T-helper 17 cell (primary cell): ENCODE measurements at regions not wholly inside any gene's neighbourhood (a gene's known extent, or its start where the extent isn't known, plus 50 kb on each side); places are given as distances from the start of the nearest gene placed in this dataset.

ENCODE experiments used
- ATAC-seq: fragments of 150-1000 bp; cut with Tn5 transposase; 2 replicates; pipeline ENCODE4 v1.10.0; 2021; ENCODE audit warnings: mild to moderate bottlenecking, moderate library complexity
- DNase-seq, 3 donors: peaks; one replicate each; pipeline versions ENCODE4 v3.0.0 to v3.0.0-alpha.2; 2020 to 2021
- H3K9me3 ChIP-seq: one replicate; pipeline ENCODE4 v1.7.0; 2013; ENCODE audit warnings: low read length, mild to moderate bottlenecking; ENCODE audit not compliant: control insufficient read depth, poor library complexity, severe bottlenecking
- H3K27ac Mint-ChIP-seq: one replicate; pipeline ENCODE4 v1.8.0; 2022; ENCODE audit warnings: mild to moderate bottlenecking, moderate library complexity, mixed read lengths
- H3K27me3 Mint-ChIP-seq: one replicate; pipeline ENCODE4 v1.8.0; 2022; ENCODE audit warnings: mixed read lengths
- H3K36me3 Mint-ChIP-seq: one replicate; pipeline ENCODE4 v1.8.0; 2022; ENCODE audit warnings: low read depth, mixed read lengths
- H3K4me1 Mint-ChIP-seq: one replicate; pipeline ENCODE4 v1.8.0; 2022; ENCODE audit warnings: mild to moderate bottlenecking, mixed read lengths
- H3K4me3 Mint-ChIP-seq: one replicate; pipeline ENCODE4 v1.8.0; 2022; ENCODE audit warnings: mild to moderate bottlenecking, moderate library complexity, mixed read lengths

GRCh38 chr1:204736836-204737235 is 51.3 kb upstream of the LRRN2 start:
- H3K27me3 Mint-ChIP-seq: peaks cover 54% of the 10 kb centered on the region
- peaks cover 3% of the 10 kb centered on the region for H3K36me3 Mint-ChIP-seq
- H3K4me3 Mint-ChIP-seq: no peak overlapping the region
- DNase-seq (no peak), ATAC-seq (no peak)
- H3K27ac Mint-ChIP-seq: no peak overlapping the region
- H3K9me3 ChIP-seq: peaks cover 6% of the 10 kb centered on the region
- no peaks in the 10 kb centered on the region for H3K4me1 Mint-ChIP-seq

GRCh38 chr1:204738506-204738905 is 53.0 kb upstream of the LRRN2 start:
- no peak for ATAC-seq
- Mint-ChIP-seq H3K4me3 (no peak overlapping the region), H3K27me3 (peaks cover 56% of the 10 kb centered on the region), H3K4me1 (no peaks in the 10 kb centered on the region), H3K27ac (no peak overlapping the region), H3K36me3 (peaks cover 5% of the 10 kb centered on the region)
- no peak for DNase-seq
- H3K9me3 ChIP-seq: peaks cover 6% of the 10 kb centered on the region

- DNase-seq (no peak), ATAC-seq (no peak)
- Mint-ChIP-seq H3K4me3 (no peak overlapping the region), H3K36me3 (peaks cover 9% of the 10 kb centered on the region), H3K27ac (no peak overlapping the region), H3K27me3 (peaks cover 58% of the 10 kb centered on the region), H3K4me1 (no peaks in the 10 kb centered on the region)
- H3K9me3 ChIP-seq: peaks cover 6% of the 10 kb centered on the region
These were observed 54.8 kb upstream of the LRRN2 start for GRCh38 chr1:204740354-204740753.

- H3K4me3 Mint-ChIP-seq: no peak overlapping the region
- no peak for DNase-seq
- H3K4me1 Mint-ChIP-seq: no peaks in the 10 kb centered on the region
- ATAC-seq: no peak
- H3K27ac Mint-ChIP-seq: no peak overlapping the region
- peaks cover 10% of the 10 kb centered on the region for H3K36me3 Mint-ChIP-seq
- peaks cover 54% of the 10 kb centered on the region for H3K27me3 Mint-ChIP-seq
- H3K9me3 ChIP-seq: peaks cover 6% of the 10 kb centered on the region
These were observed 55.9 kb upstream of the LRRN2 start for GRCh38 chr1:204741440-204741839.

- DNase-seq (no peak), ATAC-seq (no peak)
- no peak overlapping the region for H3K27ac Mint-ChIP-seq
- H3K4me1 Mint-ChIP-seq: peaks cover 4% of the 10 kb centered on the region
- peaks cover 7% of the 10 kb centered on the region for H3K36me3 Mint-ChIP-seq
- peaks cover 54% of the 10 kb centered on the region for H3K27me3 Mint-ChIP-seq
- H3K9me3 ChIP-seq: peaks cover 6% of the 10 kb centered on the region
- no peak overlapping the region for H3K4me3 Mint-ChIP-seq
These were observed 57.2 kb upstream of the LRRN2 start for GRCh38 chr1:204742676-204743251.

GRCh38 chr1:204744107-204744779 is 58.7 kb upstream of the LRRN2 start:
- H3K9me3 ChIP-seq: no peaks in the 10 kb centered on the region
- ATAC-seq: no peak
- no peak overlapping the region for H3K27ac Mint-ChIP-seq
- peaks cover 54% of the 10 kb centered on the region for H3K27me3 Mint-ChIP-seq
- peaks cover 4% of the 10 kb centered on the region for H3K4me1 Mint-ChIP-seq
- no peak overlapping the region for H3K4me3 Mint-ChIP-seq
- H3K36me3 Mint-ChIP-seq: peaks cover 7% of the 10 kb centered on the region
- DNase-seq: no peak

GRCh38 chr1:204746838-204747442 is 61.4 kb upstream of the LRRN2 start:
- Mint-ChIP-seq H3K27me3 (peaks cover 40% of the 10 kb centered on the region), H3K36me3 (peaks cover 7% of the 10 kb centered on the region), H3K4me3 (no peak overlapping the region), H3K27ac (no peak overlapping the region), H3K4me1 (peaks cover 4% of the 10 kb centered on the region)
- no peaks in the 10 kb centered on the region for H3K9me3 ChIP-seq
- DNase-seq: peak; percentile 12 to 34 (median 22)
- ATAC-seq: peak; percentile 80

GRCh38 chr1:204751480-204751879 is 65.9 kb upstream of the LRRN2 start:
- peaks cover 26% of the 10 kb centered on the region for H3K27me3 Mint-ChIP-seq
- H3K9me3 ChIP-seq: no peaks in the 10 kb centered on the region
- H3K27ac Mint-ChIP-seq: no peak overlapping the region
- ATAC-seq (no peak), DNase-seq (no peak)
- no peaks in the 10 kb centered on the region for H3K36me3 Mint-ChIP-seq
- H3K4me1 Mint-ChIP-seq: peaks cover 4% of the 10 kb centered on the region
- H3K4me3 Mint-ChIP-seq: no peak overlapping the region

GRCh38 chr1:204751883-204752687 is 66.5 kb upstream of the LRRN2 start:
- Mint-ChIP-seq H3K36me3 (no peaks in the 10 kb centered on the region), H3K27me3 (peaks cover 21% of the 10 kb centered on the region), H3K27ac (no peak overlapping the region), H3K4me1 (peaks cover 4% of the 10 kb centered on the region), H3K4me3 (no peak overlapping the region)
- no peak for DNase-seq
- no peaks in the 10 kb centered on the region for H3K9me3 ChIP-seq
- no peak for ATAC-seq

- no peaks in the 10 kb centered on the region for H3K9me3 ChIP-seq
- DNase-seq (no peak), ATAC-seq (no peak)
- Mint-ChIP-seq H3K4me1 (peaks cover 4% of the 10 kb centered on the region), H3K27me3 (peaks cover 21% of the 10 kb centered on the region), H3K4me3 (no peak overlapping the region), H3K27ac (no peak overlapping the region), H3K36me3 (no peaks in the 10 kb centered on the region)
These were observed 67.1 kb upstream of the LRRN2 start for GRCh38 chr1:204752688-204753040.

- ATAC-seq (no peak), DNase-seq (no peak)
- H3K27ac Mint-ChIP-seq: no peak overlapping the region
- H3K27me3 Mint-ChIP-seq: peaks cover 33% of the 10 kb centered on the region
- H3K4me3 Mint-ChIP-seq: no peak overlapping the region
- H3K9me3 ChIP-seq: no peaks in the 10 kb centered on the region
- peaks cover 5% of the 10 kb centered on the region for H3K4me1 Mint-ChIP-seq
- H3K36me3 Mint-ChIP-seq: no peaks in the 10 kb centered on the region
These were observed 69.3 kb upstream of the LRRN2 start for GRCh38 chr1:204754821-204755220.

- DNase-seq: no peak
- ATAC-seq: no peak
- H3K4me1 Mint-ChIP-seq: peaks cover 6% of the 10 kb centered on the region
- peaks cover 2% of the 10 kb centered on the region for H3K36me3 Mint-ChIP-seq
- no peaks in the 10 kb centered on the region for H3K9me3 ChIP-seq
- peaks cover 44% of the 10 kb centered on the region for H3K27me3 Mint-ChIP-seq
- H3K4me3 Mint-ChIP-seq: no peak overlapping the region
- H3K27ac Mint-ChIP-seq: no peak overlapping the region
These were observed 70.8 kb upstream of the LRRN2 start for GRCh38 chr1:204756349-204756748.

GRCh38 chr1:204756811-204757210 is 71.3 kb upstream of the LRRN2 start:
- H3K4me3 Mint-ChIP-seq: peak overlapping the region; percentile 36
- peaks cover 44% of the 10 kb centered on the region for H3K27me3 Mint-ChIP-seq
- peaks cover 2% of the 10 kb centered on the region for H3K36me3 Mint-ChIP-seq
- DNase-seq (no peak), ATAC-seq (no peak)
- H3K4me1 Mint-ChIP-seq: peaks cover 6% of the 10 kb centered on the region
- no peak overlapping the region for H3K27ac Mint-ChIP-seq
- H3K9me3 ChIP-seq: no peaks in the 10 kb centered on the region
